Lower leg skin (tissue), 3 donors: ENCODE measurements at regions not wholly inside any gene's neighbourhood (a gene's known extent, or its start where the extent isn't known, plus 50 kb on each side); places are given as distances from the start of the nearest gene placed in this dataset.

Source experiments
- POLR2A ChIP-seq, 2 donors: fragments of 450-650 bp; IDR thresholded peaks; one replicate each; pipeline ENCODE4 v1.6.1; 2016 to 2017; ENCODE audit warnings: antibody characterized with exemption in 2 of 2, mild to moderate bottlenecking in 1 of 2, moderate library complexity in 1 of 2
- TF ChIP-seq, protein P1 (sequence below), 3 donors: fragments of 450-650 bp; IDR thresholded peaks; one replicate each; pipeline ENCODE4 v1.5.1; 2016; ENCODE audit warnings: antibody characterized with exemption in 3 of 3, mild to moderate bottlenecking in 3 of 3, moderate library complexity in 2 of 3

GRCh38 chr6:121711472-121711871, 276.0 kb downstream of the GJA1 start:
- TF ChIP-seq, protein P1, sequence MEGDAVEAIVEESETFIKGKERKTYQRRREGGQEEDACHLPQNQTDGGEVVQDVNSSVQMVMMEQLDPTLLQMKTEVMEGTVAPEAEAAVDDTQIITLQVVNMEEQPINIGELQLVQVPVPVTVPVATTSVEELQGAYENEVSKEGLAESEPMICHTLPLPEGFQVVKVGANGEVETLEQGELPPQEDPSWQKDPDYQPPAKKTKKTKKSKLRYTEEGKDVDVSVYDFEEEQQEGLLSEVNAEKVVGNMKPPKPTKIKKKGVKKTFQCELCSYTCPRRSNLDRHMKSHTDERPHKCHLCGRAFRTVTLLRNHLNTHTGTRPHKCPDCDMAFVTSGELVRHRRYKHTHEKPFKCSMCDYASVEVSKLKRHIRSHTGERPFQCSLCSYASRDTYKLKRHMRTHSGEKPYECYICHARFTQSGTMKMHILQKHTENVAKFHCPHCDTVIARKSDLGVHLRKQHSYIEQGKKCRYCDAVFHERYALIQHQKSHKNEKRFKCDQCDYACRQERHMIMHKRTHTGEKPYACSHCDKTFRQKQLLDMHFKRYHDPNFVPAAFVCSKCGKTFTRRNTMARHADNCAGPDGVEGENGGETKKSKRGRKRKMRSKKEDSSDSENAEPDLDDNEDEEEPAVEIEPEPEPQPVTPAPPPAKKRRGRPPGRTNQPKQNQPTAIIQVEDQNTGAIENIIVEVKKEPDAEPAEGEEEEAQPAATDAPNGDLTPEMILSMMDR (IDR thresholded peaks at IDR 0.05), result no peak
- TF ChIP-seq POLR2A (IDR thresholded peaks at IDR 0.05), result no peak
